ENCODE measurements at regions not wholly inside any gene's neighbourhood (a gene's known extent, or its start where the extent isn't known, plus 50 kb on each side); places are given as distances from the start of the nearest gene placed in this dataset.

DNA sequence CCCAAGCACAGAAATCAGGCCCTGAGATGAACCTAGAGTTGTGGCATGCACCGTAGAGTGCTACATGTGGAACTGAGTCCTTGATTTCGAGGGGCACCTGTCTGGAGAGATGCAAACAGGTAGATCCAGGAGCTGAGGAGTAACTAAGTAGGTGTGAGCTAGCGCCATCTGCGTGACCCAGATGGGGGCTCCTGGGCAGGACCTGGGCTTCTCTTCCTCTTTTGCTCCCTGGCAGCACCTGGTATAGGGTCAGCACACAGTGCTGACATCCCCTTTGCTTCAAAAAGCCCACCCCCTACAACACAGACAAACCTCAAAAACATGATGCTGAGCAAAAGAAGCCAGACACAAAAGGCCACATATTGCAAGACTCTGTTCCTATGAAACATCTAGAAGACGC, 65.8 kb downstream of the PITPNM2 start:
- Mint-ChIP-seq H3K27me3 (no peaks in the 10 kb centered on the region), H3K27ac (peak overlapping the region; percentile 83), H3K4me1 (peaks cover 73% of the 10 kb centered on the region), H3K4me3 (peak overlapping the region; percentile 83), H3K9me3 (ENCODE audit: insufficient read depth) (no peaks in the 10 kb centered on the region)
- Histone ChIP-seq H3K9me3 (ENCODE audit: control extremely low read depth in 1 of 3, control insufficient read depth in 2 of 3, insufficient read depth in 1 of 3, low read length in 2 of 3) (no peaks in the 10 kb centered on the region), H3K4me1 (ENCODE audit: control insufficient read depth in 2 of 2, insufficient read depth in 2 of 2, low read length in 2 of 2) (peaks cover 61 to 93% of the 10 kb centered on the region in 2 donors), H4K20me1 (ENCODE audit: control insufficient read depth, insufficient read depth, low read length, poor library complexity, severe bottlenecking) (no peaks in the 10 kb centered on the region), H3K36me3 (replicated peaks in 1 of 2; ENCODE audit: control extremely low read depth in 1 of 2, control insufficient read depth in 1 of 2, extremely low read depth in 1 of 2, insufficient read depth in 2 of 2, low read length in 1 of 2) (peaks cover 0 to 2% of the 10 kb centered on the region in 2 experiments), H3K4me2 (replicated peaks; ENCODE audit: low read depth, low read length, poor library complexity, severe bottlenecking) (peak overlapping the region; percentile 94), H3K9ac (ENCODE audit: low read length) (peak overlapping the region; percentile 76), H3K79me2 (ENCODE audit: control insufficient read depth, insufficient read depth, low read length) (peaks cover 36% of the 10 kb centered on the region), H3K27ac (ENCODE audit: low read length in 2 of 2) (peak overlapping the region; percentile 73 to 77), H3K4me3 (ENCODE audit: control extremely low read depth in 1 of 5, extremely low read depth in 1 of 5, insufficient read depth in 1 of 5, low read depth in 2 of 5, low read length in 4 of 5) (peak overlapping the region in 1 of 5 experiments; percentile 41), H3K27me3 (replicated peaks in 1 of 4; ENCODE audit: control extremely low read depth in 1 of 4, control insufficient read depth in 3 of 4, insufficient read depth in 4 of 4, low read length in 3 of 4) (no peaks in the 10 kb centered on the region), H2AFZ (ENCODE audit: insufficient read depth, low read depth, low read length, poor library complexity, severe bottlenecking) (peak overlapping the region; percentile 26)
- ChIA-PET POLR2A (no interaction called here), CTCF (interaction anchor here (1.7 to 2.3 kb wide), 3 partner anchors 22 to 41 kb away, joined by 7 to 8 read pairs (median 7); no protein-coding TSS in a partner anchor)
- TF ChIP-seq EZH2 (IDR thresholded peaks at IDR 0.05; ENCODE audit: borderline replicate concordance, insufficient read depth, low read depth, low read length, poor library complexity, severe bottlenecking), result no peak
- TF ChIP-seq CTCF (IDR thresholded peaks at IDR 0.05), result no peak
- DNase-seq (peak; percentile 39), ATAC-seq (ENCODE audit: low read depth) (peak; percentile 44)
- WGBS (ENCODE audit: insufficient coverage), result 34% methylated on average over 4 of the region's 5 CpGs
- intact Hi-C loops (cut with micrococcal nuclease), result loop anchor here (5.0 kb wide), 1 partner anchor 43 kb away; no protein-coding TSS in a partner anchor

All from B cell (primary cell).